H1 (cell line): ENCODE measurements at regions not wholly inside any gene's neighbourhood (a gene's known extent, or its start where the extent isn't known, plus 50 kb on each side); places are given as distances from the start of the nearest gene placed in this dataset.

Experiments used
- CTCF ChIA-PET: fragments of 300-600 bp; sonication (Branson Sonifier 250); formaldehyde crosslinking; loops from one replicate; lab custom pipeline; 2021; ENCODE audit not compliant: partially characterized antibody; lab: Charles Lee
- POLR2A ChIA-PET: fragments of 300-600 bp; sonication (Branson Sonifier 250); formaldehyde crosslinking; loops from one replicate; lab custom pipeline; 2021; ENCODE audit warnings: inconsistent platforms; ENCODE audit not compliant: partially characterized antibody; lab: Charles Lee
- DNase-seq, 2 experiments: peaks; one replicate each; pipeline versions ENCODE4 v3.0.0 to v3.0.0-alpha.2; 2010 to 2022; ENCODE audit warnings: low spot score in 2 of 2, low read depth in 1 of 2, mixed read lengths in 1 of 2
- FAIRE-seq: peaks from 2 replicates; lab custom pipeline; 2011; peaks lifted over from hg19 to GRCh38; lab: Jason Lieb, UNC
- H2AFZ ChIP-seq: 2 replicates; pipeline ENCODE4 v1.8.1; 2012; ENCODE audit warnings: low read length, inconsistent platforms
- H2AK5ac ChIP-seq: 2 replicates; pipeline ENCODE4 v1.6.1; 2013; ENCODE audit warnings: low read depth, low read length
- H2BK120ac ChIP-seq: replicated peaks from 2 replicates; pipeline ENCODE3; 2013; ENCODE audit warnings: low read depth, low read length, inconsistent platforms
- H2BK12ac ChIP-seq: 2 replicates; pipeline ENCODE4 v1.6.1; 2013; ENCODE audit warnings: low read depth, low read length
- H2BK15ac ChIP-seq: 2 replicates; pipeline ENCODE4 v1.6.1; 2013; ENCODE audit warnings: low read length
- H2BK20ac ChIP-seq: 2 replicates; pipeline ENCODE4 v1.6.1; 2013; ENCODE audit warnings: low read length
- H2BK5ac ChIP-seq: 2 replicates; pipeline ENCODE4 v1.6.1; 2013; ENCODE audit warnings: low read depth, low read length
- H3K14ac ChIP-seq: 2 replicates; pipeline ENCODE4 v1.6.1; 2013; ENCODE audit warnings: inconsistent platforms; ENCODE audit not compliant: insufficient read length
- H3K18ac ChIP-seq: 2 replicates; pipeline ENCODE4 v1.6.1; 2013; ENCODE audit warnings: low read length; ENCODE audit errors: extremely low read depth
- H3K23ac ChIP-seq: 2 replicates; pipeline ENCODE4 v1.6.1; 2013; ENCODE audit warnings: inconsistent platforms; ENCODE audit not compliant: insufficient read length
- H3K23me2 ChIP-seq: 2 replicates; pipeline ENCODE4 v1.6.1; 2013; ENCODE audit warnings: low read depth, low read length
- H3K27ac ChIP-seq: 2 replicates; pipeline ENCODE4 v1.6.1; 2011; ENCODE audit warnings: low read depth, low read length, inconsistent platforms
- H3K27me3 ChIP-seq, 4 experiments: replicated peaks in 1 of 4; 1 replicate in 1 of 4; 2 replicates in 3 of 4; pipeline versions ENCODE4 v1.6.1 to v1.8.1; 2011 to 2013; ENCODE audit warnings: low read length in 3 of 4, mild to moderate bottlenecking in 3 of 4, inconsistent platforms in 2 of 4, mixed read lengths in 2 of 4, moderate library complexity in 1 of 4; ENCODE audit not compliant: control insufficient read depth in 3 of 4, insufficient read depth in 3 of 4; ENCODE audit errors: extremely low read depth in 1 of 4
- H3K36me3 ChIP-seq, 4 experiments: 2 replicates each; pipeline versions ENCODE4 v1.6.1 to v1.8.1; 2011 to 2013; ENCODE audit warnings: mild to moderate bottlenecking in 4 of 4, low read length in 3 of 4, moderate library complexity in 2 of 4, control low read depth in 1 of 4, inconsistent platforms in 1 of 4; ENCODE audit not compliant: insufficient read depth in 4 of 4, control insufficient read depth in 2 of 4
- H3K4ac ChIP-seq: replicated peaks from 2 replicates; pipeline ENCODE3; 2013; ENCODE audit warnings: low read length, low read depth, mixed read lengths, inconsistent platforms; ENCODE audit not compliant: insufficient read length
- H3K4me1 ChIP-seq, 4 experiments: replicated peaks in 1 of 4; 1 replicate in 1 of 4; 2 replicates in 3 of 4; pipeline versions ENCODE4 v1.6.1 to v1.8.1; 2011 to 2013; ENCODE audit warnings: low read length in 3 of 4, inconsistent platforms in 2 of 4, mixed read lengths in 1 of 4; ENCODE audit not compliant: insufficient read depth in 4 of 4, control insufficient read depth in 3 of 4
- H3K4me2 ChIP-seq, 2 experiments: 2 replicates each; pipeline versions ENCODE4 v1.6.1 to v1.8.1; 2011 to 2013; ENCODE audit warnings: low read depth in 2 of 2, low read length in 2 of 2, control low read depth in 1 of 2, inconsistent platforms in 1 of 2, mild to moderate bottlenecking in 1 of 2; ENCODE audit not compliant: insufficient read depth in 1 of 2
- H3K4me3 ChIP-seq, 4 experiments: fragments of 200-600, 300-600 bp in 1 of 4; sonication (generic), shearing (Covaris generic), sonication (Bioruptor Twin) in 1 of 4; 2 replicates each; pipeline versions ENCODE4 v1.5.1 to v1.8.1; 2011 to 2016; ENCODE audit warnings: low read length in 4 of 4, low read depth in 3 of 4, control low read depth in 2 of 4, inconsistent platforms in 2 of 4, mild to moderate bottlenecking in 2 of 4, mixed read lengths in 1 of 4, moderate library complexity in 1 of 4; ENCODE audit not compliant: insufficient read depth in 2 of 4; ENCODE audit errors: extremely low read depth in 1 of 4
- H3K56ac ChIP-seq: replicated peaks from 2 replicates; pipeline ENCODE3; 2013; ENCODE audit warnings: low read depth, mild to moderate bottlenecking, mixed read lengths, low read length, inconsistent platforms; ENCODE audit not compliant: insufficient read length
- H3K79me1 ChIP-seq: 2 replicates; pipeline ENCODE4 v1.6.1; 2013; ENCODE audit warnings: low read depth, low read length, control low read depth
- H3K79me2 ChIP-seq, 2 experiments: 2 replicates each; pipeline versions ENCODE4 v1.6.1 to v1.8.1; 2012 to 2013; ENCODE audit warnings: low read length in 2 of 2, mild to moderate bottlenecking in 2 of 2, inconsistent platforms in 1 of 2; ENCODE audit not compliant: insufficient read depth in 2 of 2, control insufficient read depth in 1 of 2
- H3K9ac ChIP-seq, 4 experiments: replicated peaks in 1 of 4; 1 replicate in 1 of 4; 2 replicates in 3 of 4; pipeline versions ENCODE4 v1.6.1 to v1.8.1; 2011 to 2013; ENCODE audit warnings: low read depth in 3 of 4, low read length in 3 of 4, control low read depth in 2 of 4, mild to moderate bottlenecking in 2 of 4, moderate library complexity in 2 of 4, inconsistent platforms in 1 of 4; ENCODE audit errors: extremely low read depth in 1 of 4
- H3K9me3 ChIP-seq, 2 experiments: 2 replicates each; pipeline versions ENCODE4 v1.6.1 to v1.8.1; 2012 to 2013; ENCODE audit warnings: mild to moderate bottlenecking in 2 of 2, moderate library complexity in 2 of 2, control low read depth in 1 of 2, inconsistent platforms in 1 of 2, low read depth in 1 of 2, low read length in 1 of 2, mixed read lengths in 1 of 2; ENCODE audit not compliant: insufficient read depth in 2 of 2
- H4K20me1 ChIP-seq, 2 experiments: replicated peaks in 1 of 2; 2 replicates each; pipeline versions ENCODE3 to v1.8.1; 2011 to 2013; ENCODE audit warnings: inconsistent platforms in 2 of 2, low read length in 2 of 2, mild to moderate bottlenecking in 1 of 2; ENCODE audit not compliant: insufficient read depth in 2 of 2, control insufficient read depth in 1 of 2
- H4K5ac ChIP-seq: 2 replicates; pipeline ENCODE4 v1.6.1; 2013; ENCODE audit warnings: low read length, low read depth, mixed read lengths, inconsistent platforms; ENCODE audit not compliant: insufficient read length
- H4K8ac ChIP-seq: 2 replicates; pipeline ENCODE4 v1.8.0; 2013; ENCODE audit warnings: mild to moderate bottlenecking, moderate library complexity, low read length, inconsistent platforms; ENCODE audit not compliant: insufficient read depth; ENCODE audit errors: extremely low read depth
- H4K91ac ChIP-seq: replicated peaks from 2 replicates; pipeline ENCODE3; 2013; ENCODE audit warnings: low read length, mixed read lengths, inconsistent platforms; ENCODE audit not compliant: insufficient read length
- CBX8 ChIP-seq: fragments of 300-800, 300-1000 bp; sonication (generic); IDR thresholded peaks from 2 replicates; pipeline ENCODE4 v1.7.1; 2016; ENCODE audit warnings: low read depth, low read length, borderline replicate concordance
- HDAC2 ChIP-seq, 2 experiments: fragments of 300-600 bp in 1 of 2; sonication (generic) in 1 of 2; IDR thresholded peaks; 2 replicates each; pipeline ENCODE4 v1.6.1; 2011 to 2012; ENCODE audit warnings: low read depth in 2 of 2, low read length in 2 of 2, mild to moderate bottlenecking in 2 of 2, moderate library complexity in 2 of 2, borderline replicate concordance in 1 of 2, inconsistent platforms in 1 of 2
- KDM5A ChIP-seq: fragments of 200-600 bp; IDR thresholded peaks from 2 replicates; pipeline ENCODE4 v1.7.1; 2012; ENCODE audit warnings: mild to moderate bottlenecking, low read length, inconsistent platforms, mixed read lengths
- RAD21 ChIP-seq, 2 experiments: IDR thresholded peaks in 1 of 2; conservative IDR thresholded peaks in 1 of 2; 2 replicates each; pipeline ENCODE4 v1.6.1; 2011; ENCODE audit warnings: low read depth in 2 of 2, low read length in 2 of 2, improper control_type of control experiment in 1 of 2, inconsistent platforms in 1 of 2, mild to moderate bottlenecking in 1 of 2, moderate library complexity in 1 of 2
- RXRA ChIP-seq: IDR thresholded peaks from 2 replicates; pipeline ENCODE4 v1.6.1; 2011; ENCODE audit warnings: low read depth, mild to moderate bottlenecking, low read length, moderate library complexity; ENCODE audit not compliant: insufficient read depth
- SUZ12 ChIP-seq: fragments of 200-600 bp; sonication (generic); IDR thresholded peaks from 2 replicates; pipeline ENCODE4 v1.6.1; 2012; ENCODE audit warnings: mild to moderate bottlenecking, inconsistent platforms, low read length, moderate library complexity, mixed read lengths
- TAF1 ChIP-seq: IDR thresholded peaks from 2 replicates; pipeline ENCODE4 v1.6.1; 2011; ENCODE audit warnings: mild to moderate bottlenecking, low read depth, low read length
- WGBS, 2 experiments: shearing (Covaris generic) in 1 of 2; methylation state at CpG; one replicate each; pipeline versions ENCODE4 v1.1.6 to v1.1.7; 2013 to 2015; ENCODE audit warnings: low lambda C conversion rate in 2 of 2, mixed read lengths in 2 of 2, inconsistent platforms in 1 of 2, low coverage in 1 of 2, missing lambda C conversion rate in 1 of 2; ENCODE audit not compliant: insufficient replicate concordance in 2 of 2, insufficient coverage in 1 of 2, insufficient read length in 1 of 2; ENCODE audit errors: extremely low coverage in 1 of 2, missing lambda C conversion rate in 1 of 2; 5-methylcytosine and 5-hydroxymethylcytosine counted together

GRCh38 chr17:5686074-5686635 lies 101.8 kb upstream of the NLRP1 start:
- CTCF ChIA-PET: no interaction called here
- WGBS, 2 experiments: 85% methylated on average over 4 of the region's 4 CpGs; no CpG with 5 or more reads in 1 of the 2 experiments
- no peak for TF ChIP-seq SUZ12
- no peak for TF ChIP-seq HDAC2 (IDR thresholded peaks at IDR 0.05; ENCODE audit: borderline replicate concordance in 1 of 2, low read depth in 2 of 2, low read length in 2 of 2)
- no peak for TF ChIP-seq RAD21 (IDR thresholded peaks at IDR 0.05 in 1 of 2, conservative IDR thresholded peaks at IDR 0.05 in 1 of 2; ENCODE audit: low read depth in 2 of 2, low read length in 2 of 2)
- TF ChIP-seq CBX8: no peak
- no peak for TF ChIP-seq TAF1
- no peak for TF ChIP-seq KDM5A
- no peak for TF ChIP-seq RXRA

More at GRCh38 chr17:5686074-5686635, 101.8 kb upstream of the NLRP1 start:
- no peak overlapping the region for H2BK120ac ChIP-seq
- FAIRE-seq (no peak), DNase-seq (no peak)
- H2BK5ac ChIP-seq: no peak overlapping the region
- H3K23me2 ChIP-seq: no peaks in the 10 kb centered on the region; the same call in 1 of the 2 replicates
- H3K79me2 ChIP-seq: no peaks in the 10 kb centered on the region
- H2BK12ac ChIP-seq: no peak overlapping the region
- H3K27ac ChIP-seq: no peak overlapping the region
- no peak overlapping the region for H3K23ac ChIP-seq
- no peak overlapping the region for H3K9ac ChIP-seq
- POLR2A ChIA-PET: no interaction called here
- H4K8ac ChIP-seq: no peak overlapping the region
- no peak overlapping the region for H2AFZ ChIP-seq
- H3K36me3 ChIP-seq: no peaks in the 10 kb centered on the region
- H4K20me1 ChIP-seq: no peaks in the 10 kb centered on the region
- H3K4ac ChIP-seq: no peak overlapping the region
- H4K5ac ChIP-seq: no peak overlapping the region
- peaks cover 0 to 4% (median 2%) of the 10 kb centered on the region in 4 experiments; a peak in 5 of 7 replicates for H3K4me1 ChIP-seq
- no peaks in the 10 kb centered on the region for H3K79me1 ChIP-seq
- H4K91ac ChIP-seq: no peak overlapping the region
- H2BK15ac ChIP-seq: no peak overlapping the region
- H3K4me2 ChIP-seq: no peak overlapping the region
- no peaks in the 10 kb centered on the region for H3K9me3 ChIP-seq
- no peak overlapping the region for H3K18ac ChIP-seq
- no peak overlapping the region for H3K56ac ChIP-seq
- H2BK20ac ChIP-seq: no peak overlapping the region
- no peak overlapping the region for H3K14ac ChIP-seq
- H3K27me3 ChIP-seq: no peaks in the 10 kb centered on the region
- no peak overlapping the region for H3K4me3 ChIP-seq
- no peak overlapping the region for H2AK5ac ChIP-seq
